SW480 (cell line): ENCODE measurements at regions not wholly inside any gene's neighbourhood (a gene's known extent, or its start where the extent isn't known, plus 50 kb on each side); places are given as distances from the start of the nearest gene placed in this dataset.

Source experiments
- DNase-seq: peaks from one replicate; pipeline ENCODE4 v3.0.0-alpha.2; 2016; ENCODE audit warnings: low spot score

- DNase-seq, result peak; percentile 62
Measured at GRCh38 chr1:110765640-110766335, 91.0 kb upstream of the KCNA3 start.

GRCh38 chr1:110763149-110763548 is 88.4 kb upstream of the KCNA3 start:
- DNase-seq, result no peak

GRCh38 chr1:110760321-110760720 is 85.6 kb upstream of the KCNA3 start:
- DNase-seq, result no peak

- no peak for DNase-seq
Measured at GRCh38 chr1:110756506-110756905, 81.8 kb upstream of the KCNA3 start.

- DNase-seq, result no peak
Measured at GRCh38 chr1:110752941-110753725, 78.4 kb upstream of the KCNA3 start.

- DNase-seq, result no peak
Measured at GRCh38 chr1:110750562-110750961, 75.8 kb upstream of the KCNA3 start.

- no peak for DNase-seq
Measured at GRCh38 chr1:110749960-110750359, 75.2 kb upstream of the KCNA3 start.

GRCh38 chr1:110746644-110747259 is 72.0 kb upstream of the KCNA3 start:
- peak; percentile 27 for DNase-seq

GRCh38 chr1:110743397-110743796 is 68.7 kb upstream of the KCNA3 start:
- DNase-seq, result no peak

GRCh38 chr1:110736900-110737605 is 62.3 kb upstream of the KCNA3 start:
- DNase-seq, result no peak

- no peak for DNase-seq
Measured at GRCh38 chr1:110734133-110734680, 59.5 kb upstream of the KCNA3 start.

GRCh38 chr1:110731529-110731928 is 56.8 kb upstream of the KCNA3 start:
- DNase-seq, result no peak

GRCh38 chr1:110728388-110729001 is 53.8 kb upstream of the KCNA3 start:
- DNase-seq, result no peak

- no peak for DNase-seq
Measured at GRCh38 chr1:110727246-110727645, 52.5 kb upstream of the KCNA3 start.

- DNase-seq, result no peak
Measured at GRCh38 chr1:110726755-110727154, 52.0 kb upstream of the KCNA3 start.
